GM19397 (cell line): ENCODE measurements at regions not wholly inside any gene's neighbourhood (a gene's known extent, or its start where the extent isn't known, plus 50 kb on each side); places are given as distances from the start of the nearest gene placed in this dataset.
"Not testable (repeated sequence)": the region's sequence is repeated elsewhere in the genome, so short reads cannot be mapped to it uniquely, and the experiment has no call there.

Experiments used
- ATAC-seq: cut with Tn5 transposase; IDR thresholded peaks from one replicate; pipeline ENCODE4 v1.9.1; 2021; ENCODE audit warnings: mild to moderate bottlenecking, moderate library complexity; ENCODE audit not compliant: unreplicated experiment

GRCh38 chr20:26218301-26218700 is 521.6 kb upstream of the ZNF337 start:
- no peak for ATAC-seq

GRCh38 chr20:26216025-26216424 is 519.4 kb upstream of the ZNF337 start:
- no peak for ATAC-seq

- no peak for ATAC-seq
Measured at GRCh38 chr20:26214991-26215390, 518.3 kb upstream of the ZNF337 start.

GRCh38 chr20:26209171-26209941 is 512.7 kb upstream of the ZNF337 start:
- ATAC-seq, result no peak

- no peak for ATAC-seq
Measured at GRCh38 chr20:26208296-26209091, 511.8 kb upstream of the ZNF337 start.

- not testable (repeated sequence) for ATAC-seq
Measured at GRCh38 chr20:26207967-26208295, 511.3 kb upstream of the ZNF337 start.

- no peak for ATAC-seq
Measured at GRCh38 chr20:26207237-26207966, 510.7 kb upstream of the ZNF337 start.

GRCh38 chr20:26205350-26205749 is 508.7 kb upstream of the ZNF337 start:
- ATAC-seq, result no peak

- not testable (repeated sequence) for ATAC-seq
Measured at GRCh38 chr20:26201026-26201425, 504.4 kb upstream of the ZNF337 start.

- ATAC-seq, result not testable (repeated sequence)
Measured at GRCh38 chr20:26187329-26187728, 490.7 kb upstream of the ZNF337 start.

- not testable (repeated sequence) for ATAC-seq
Measured at GRCh38 chr20:26183720-26184119, 487.1 kb upstream of the ZNF337 start.

GRCh38 chr20:26181364-26181763 is 484.7 kb upstream of the ZNF337 start:
- ATAC-seq, result not testable (repeated sequence)

- not testable (repeated sequence) for ATAC-seq
Measured at GRCh38 chr20:26171875-26172274, 475.2 kb upstream of the ZNF337 start.

- ATAC-seq, result no peak
Measured at GRCh38 chr20:26169506-26169905, 472.9 kb upstream of the ZNF337 start.

GRCh38 chr20:26167499-26167898 is 470.8 kb upstream of the ZNF337 start:
- no peak for ATAC-seq

GRCh38 chr20:26163890-26164289 is 467.2 kb upstream of the ZNF337 start:
- no peak for ATAC-seq

GRCh38 chr20:26163151-26163550 is 466.5 kb upstream of the ZNF337 start:
- not testable (repeated sequence) for ATAC-seq

GRCh38 chr20:26161741-26162140 is 465.1 kb upstream of the ZNF337 start:
- not testable (repeated sequence) for ATAC-seq

- ATAC-seq, result not testable (repeated sequence)
Measured at GRCh38 chr20:26160916-26161315, 464.3 kb upstream of the ZNF337 start.

- no peak for ATAC-seq
Measured at GRCh38 chr20:26154224-26154623, 457.6 kb upstream of the ZNF337 start.

- no peak for ATAC-seq
Measured at GRCh38 chr20:26135325-26136110, 438.9 kb upstream of the ZNF337 start.
